Activated T-helper 1 cell treated with anti-CD3 and anti-CD28 coated beads, Interleukin-12 subunit alpha, Interleukin-12 subunit beta, Interleukin-2, Interleukin-4 antibody, amounts not matched to agents 30 ng/mL and 10 ng/mL and 1 ng/mL, durations not matched to agents 14 hours and 24 hours and 36 hours (primary cell): ENCODE measurements at regions not wholly inside any gene's neighbourhood (a gene's known extent, or its start where the extent isn't known, plus 50 kb on each side); places are given as distances from the start of the nearest gene placed in this dataset.

Experiments used
- DNase-seq: peaks from one replicate; pipeline ENCODE4 v3.0.0; 2021; ENCODE audit warnings: low spot score
- H3K27ac Mint-ChIP-seq: one replicate; pipeline ENCODE4 v1.8.0; 2021; ENCODE audit warnings: mild to moderate bottlenecking, mixed read lengths
- H3K27me3 Mint-ChIP-seq: one replicate; pipeline ENCODE4 v1.8.0; 2022; ENCODE audit warnings: mild to moderate bottlenecking, moderate library complexity, mixed read lengths; ENCODE audit not compliant: insufficient read depth
- H3K36me3 Mint-ChIP-seq: one replicate; pipeline ENCODE4 v1.8.0; 2021; ENCODE audit warnings: low read depth, mixed read lengths
- H3K4me1 Mint-ChIP-seq: one replicate; pipeline ENCODE4 v1.8.0; 2021; ENCODE audit warnings: low read depth, mixed read lengths
- H3K4me3 Mint-ChIP-seq: one replicate; pipeline ENCODE4 v1.8.0; 2021; ENCODE audit warnings: mild to moderate bottlenecking, moderate library complexity, mixed read lengths
- H3K9me3 Mint-ChIP-seq: one replicate; pipeline ENCODE4 v1.8.0; 2021; ENCODE audit warnings: mixed read lengths
- intact Hi-C: fragments of 100-400 bp; cut with micrococcal nuclease; formaldehyde crosslinking; loops from one replicate; pipeline ENCODE4 v1.15.1; 2024

- Mint-ChIP-seq H3K36me3 (no peaks in the 10 kb centered on the region), H3K4me1 (peaks cover 11% of the 10 kb centered on the region), H3K27me3 (peaks cover 7% of the 10 kb centered on the region), H3K4me3 (no peak overlapping the region), H3K27ac (no peak overlapping the region), H3K9me3 (no peaks in the 10 kb centered on the region)
- intact Hi-C loops, result no loop called here
- no peak for DNase-seq
These were observed 53.9 kb downstream of the FOXL1 start for GRCh38 chr16:86632206-86632605.

GRCh38 chr16:86632944-86633343, 54.6 kb downstream of the FOXL1 start:
- no peak for DNase-seq
- H3K36me3 Mint-ChIP-seq, result no peaks in the 10 kb centered on the region
- no peaks in the 10 kb centered on the region for H3K9me3 Mint-ChIP-seq
- H3K27me3 Mint-ChIP-seq, result peaks cover 7% of the 10 kb centered on the region
- intact Hi-C loops, result no loop called here
- peaks cover 11% of the 10 kb centered on the region for H3K4me1 Mint-ChIP-seq
- no peak overlapping the region for H3K27ac Mint-ChIP-seq
- no peak overlapping the region for H3K4me3 Mint-ChIP-seq

GRCh38 chr16:86634292-86634691, 55.9 kb downstream of the FOXL1 start:
- no peak overlapping the region for H3K4me3 Mint-ChIP-seq
- intact Hi-C loops, result no loop called here
- H3K27me3 Mint-ChIP-seq, result peaks cover 7% of the 10 kb centered on the region
- peaks cover 11% of the 10 kb centered on the region for H3K4me1 Mint-ChIP-seq
- no peaks in the 10 kb centered on the region for H3K36me3 Mint-ChIP-seq
- H3K9me3 Mint-ChIP-seq, result no peaks in the 10 kb centered on the region
- H3K27ac Mint-ChIP-seq, result no peak overlapping the region
- DNase-seq, result no peak

- no peak overlapping the region for H3K27ac Mint-ChIP-seq
- peaks cover 11% of the 10 kb centered on the region for H3K4me1 Mint-ChIP-seq
- no peaks in the 10 kb centered on the region for H3K9me3 Mint-ChIP-seq
- intact Hi-C loops, result no loop called here
- DNase-seq, result no peak
- H3K4me3 Mint-ChIP-seq, result no peak overlapping the region
- H3K27me3 Mint-ChIP-seq, result peaks cover 6% of the 10 kb centered on the region
- H3K36me3 Mint-ChIP-seq, result no peaks in the 10 kb centered on the region
These were observed 57.0 kb downstream of the FOXL1 start for GRCh38 chr16:86635176-86635876.

GRCh38 chr16:86635926-86636325, 57.6 kb downstream of the FOXL1 start:
- H3K4me3 Mint-ChIP-seq, result no peak overlapping the region
- H3K36me3 Mint-ChIP-seq, result no peaks in the 10 kb centered on the region
- H3K9me3 Mint-ChIP-seq, result no peaks in the 10 kb centered on the region
- no peak for DNase-seq
- H3K27ac Mint-ChIP-seq, result no peak overlapping the region
- H3K4me1 Mint-ChIP-seq, result peaks cover 10% of the 10 kb centered on the region
- intact Hi-C loops, result no loop called here
- peaks cover 4% of the 10 kb centered on the region for H3K27me3 Mint-ChIP-seq

GRCh38 chr16:86637744-86638143, 59.4 kb downstream of the FOXL1 start:
- Mint-ChIP-seq H3K9me3 (no peaks in the 10 kb centered on the region), H3K4me1 (no peaks in the 10 kb centered on the region), H3K4me3 (no peak overlapping the region), H3K36me3 (no peaks in the 10 kb centered on the region), H3K27me3 (peaks cover 2% of the 10 kb centered on the region), H3K27ac (no peak overlapping the region)
- DNase-seq, result no peak
- intact Hi-C loops, result no loop called here

GRCh38 chr16:86638642-86639041, 60.3 kb downstream of the FOXL1 start:
- H3K4me3 Mint-ChIP-seq, result no peak overlapping the region
- H3K4me1 Mint-ChIP-seq, result no peaks in the 10 kb centered on the region
- no peak for DNase-seq
- peaks cover 2% of the 10 kb centered on the region for H3K27me3 Mint-ChIP-seq
- intact Hi-C loops, result no loop called here
- no peaks in the 10 kb centered on the region for H3K36me3 Mint-ChIP-seq
- H3K9me3 Mint-ChIP-seq, result no peaks in the 10 kb centered on the region
- H3K27ac Mint-ChIP-seq, result no peak overlapping the region

GRCh38 chr16:86639354-86639753, 61.0 kb downstream of the FOXL1 start:
- peaks cover 2% of the 10 kb centered on the region for H3K27me3 Mint-ChIP-seq
- no peak overlapping the region for H3K4me3 Mint-ChIP-seq
- no peaks in the 10 kb centered on the region for H3K4me1 Mint-ChIP-seq
- DNase-seq, result no peak
- H3K9me3 Mint-ChIP-seq, result no peaks in the 10 kb centered on the region
- H3K27ac Mint-ChIP-seq, result no peak overlapping the region
- no peaks in the 10 kb centered on the region for H3K36me3 Mint-ChIP-seq
- intact Hi-C loops, result no loop called here

- H3K27me3 Mint-ChIP-seq, result peaks cover 2% of the 10 kb centered on the region
These were observed 62.0 kb downstream of the FOXL1 start for GRCh38 chr16:86640265-86640843.

GRCh38 chr16:86642087-86642486, 63.7 kb downstream of the FOXL1 start:
- no peak overlapping the region for H3K4me3 Mint-ChIP-seq
- peaks cover 9% of the 10 kb centered on the region for H3K9me3 Mint-ChIP-seq
- peaks cover 4% of the 10 kb centered on the region for H3K27me3 Mint-ChIP-seq
- no peak overlapping the region for H3K27ac Mint-ChIP-seq
- H3K4me1 Mint-ChIP-seq, result no peaks in the 10 kb centered on the region
- intact Hi-C loops, result no loop called here
- H3K36me3 Mint-ChIP-seq, result no peaks in the 10 kb centered on the region
- no peak for DNase-seq

More at GRCh38 chr16:86640265-86640843, 62.0 kb downstream of the FOXL1 start:
- H3K27ac Mint-ChIP-seq, result no peak overlapping the region
- no peak overlapping the region for H3K4me3 Mint-ChIP-seq
- DNase-seq, result no peak
- intact Hi-C loops, result no loop called here
- no peaks in the 10 kb centered on the region for H3K36me3 Mint-ChIP-seq
- H3K9me3 Mint-ChIP-seq, result peaks cover under 1% of the 10 kb centered on the region
- no peaks in the 10 kb centered on the region for H3K4me1 Mint-ChIP-seq

GRCh38 chr16:86643671-86644070, 65.3 kb downstream of the FOXL1 start:
- no peaks in the 10 kb centered on the region for H3K4me1 Mint-ChIP-seq
- H3K4me3 Mint-ChIP-seq, result no peak overlapping the region
- peaks cover 4% of the 10 kb centered on the region for H3K27me3 Mint-ChIP-seq
- intact Hi-C loops, result no loop called here
- DNase-seq, result no peak
- H3K36me3 Mint-ChIP-seq, result no peaks in the 10 kb centered on the region
- H3K27ac Mint-ChIP-seq, result no peak overlapping the region
- peaks cover 21% of the 10 kb centered on the region for H3K9me3 Mint-ChIP-seq

GRCh38 chr16:86647561-86647960, 69.2 kb downstream of the FOXL1 start:
- H3K4me1 Mint-ChIP-seq, result no peaks in the 10 kb centered on the region
- no peak overlapping the region for H3K27ac Mint-ChIP-seq
- H3K36me3 Mint-ChIP-seq, result no peaks in the 10 kb centered on the region
- peaks cover 25% of the 10 kb centered on the region for H3K9me3 Mint-ChIP-seq
- H3K27me3 Mint-ChIP-seq, result peaks cover 5% of the 10 kb centered on the region
- H3K4me3 Mint-ChIP-seq, result no peak overlapping the region
- intact Hi-C loops, result no loop called here
- DNase-seq, result no peak

- peaks cover 7% of the 10 kb centered on the region for H3K27me3 Mint-ChIP-seq
- no peak overlapping the region for H3K4me3 Mint-ChIP-seq
- no peaks in the 10 kb centered on the region for H3K36me3 Mint-ChIP-seq
- no peaks in the 10 kb centered on the region for H3K4me1 Mint-ChIP-seq
- H3K9me3 Mint-ChIP-seq, result peaks cover 32% of the 10 kb centered on the region
- no peak overlapping the region for H3K27ac Mint-ChIP-seq
- intact Hi-C loops, result no loop called here
- no peak for DNase-seq
These were observed 71.5 kb downstream of the FOXL1 start for GRCh38 chr16:86649875-86650274.
